ENCODE measurements at regions not wholly inside any gene's neighbourhood (a gene's known extent, or its start where the extent isn't known, plus 50 kb on each side); places are given as distances from the start of the nearest gene placed in this dataset.

- Histone ChIP-seq H3K4me1 (no peaks in the 10 kb centered on the region), H3K9me3 (no peaks in the 10 kb centered on the region), H3K4me3 (no peak overlapping the region), H3K27me3 (peaks cover 0 to 12% (median 0%) of the 10 kb centered on the region in 4 donors), H3K27ac (replicated peaks in 1 of 4) (no peak overlapping the region), H3K36me3 (no peaks in the 10 kb centered on the region)
- no peak for TF ChIP-seq EP300 (IDR thresholded peaks at IDR 0.05)
- no peak for TF ChIP-seq POLR2AphosphoS5 (IDR thresholded peaks at IDR 0.05)
- WGBS: 51% methylated on average over 4 of the region's 4 CpGs
- intact Hi-C loops (cut with DNase I): no loop called here
- DNase-seq (ENCODE audit: extremely low spot score): no peak
Measured at GRCh38 chr7:94054130-94054529, 50.0 kb upstream of the BET1 start.

- intact Hi-C loops (cut with DNase I): no loop called here
- Histone ChIP-seq H3K36me3 (no peaks in the 10 kb centered on the region), H3K4me3 (no peak overlapping the region), H3K27ac (replicated peaks in 1 of 4) (no peak overlapping the region), H3K4me1 (no peaks in the 10 kb centered on the region), H3K27me3 (peaks cover 0 to 12% (median 0%) of the 10 kb centered on the region in 4 donors), H3K9me3 (no peaks in the 10 kb centered on the region)
- TF ChIP-seq POLR2A (IDR thresholded peaks at IDR 0.05; ENCODE audit: low read depth) (no peak), POLR2AphosphoS5 (IDR thresholded peaks at IDR 0.05) (no peak), EP300 (IDR thresholded peaks at IDR 0.05) (no peak), CTCF (IDR thresholded peaks at IDR 0.05) (no peak)
- no peak for DNase-seq (ENCODE audit: extremely low spot score)
Measured at GRCh38 chr7:94055963-94056362, 51.8 kb upstream of the BET1 start.

- Histone ChIP-seq H3K27ac (replicated peaks in 1 of 4) (no peak overlapping the region), H3K4me3 (no peak overlapping the region), H3K36me3 (no peaks in the 10 kb centered on the region), H3K9me3 (no peaks in the 10 kb centered on the region), H3K4me1 (no peaks in the 10 kb centered on the region), H3K27me3 (peaks cover 0 to 9% (median 0%) of the 10 kb centered on the region in 4 donors)
- intact Hi-C loops (cut with DNase I): no loop called here
- 36% methylated on average over 3 of the region's 3 CpGs for WGBS
- no peak for DNase-seq (ENCODE audit: extremely low spot score)
- no peak for TF ChIP-seq EP300 (IDR thresholded peaks at IDR 0.05)
- TF ChIP-seq POLR2A (IDR thresholded peaks at IDR 0.05; ENCODE audit: low read depth): no peak
- TF ChIP-seq CTCF (IDR thresholded peaks at IDR 0.05): no peak
- no peak for TF ChIP-seq POLR2AphosphoS5 (IDR thresholded peaks at IDR 0.05)
Measured at GRCh38 chr7:94056796-94057207, 52.6 kb upstream of the BET1 start.

- no peaks in the 10 kb centered on the region for H3K36me3 ChIP-seq
- H3K27ac ChIP-seq (replicated peaks in 1 of 4): no peak overlapping the region
- H3K4me1 ChIP-seq: no peaks in the 10 kb centered on the region
- H3K4me3 ChIP-seq: no peak overlapping the region
- peaks cover 0 to 9% (median 0%) of the 10 kb centered on the region in 4 donors for H3K27me3 ChIP-seq
- WGBS: 89% methylated on average over 4 of the region's 4 CpGs
- H3K9me3 ChIP-seq: no peaks in the 10 kb centered on the region
- intact Hi-C loops (cut with DNase I): no loop called here
- TF ChIP-seq CTCF (IDR thresholded peaks at IDR 0.05) (no peak), POLR2A (IDR thresholded peaks at IDR 0.05; ENCODE audit: low read depth) (no peak), POLR2AphosphoS5 (IDR thresholded peaks at IDR 0.05) (no peak), EP300 (IDR thresholded peaks at IDR 0.05) (no peak)
- no peak for DNase-seq (ENCODE audit: extremely low spot score)
Measured at GRCh38 chr7:94057955-94058354, 53.8 kb upstream of the BET1 start.

GRCh38 chr7:94059746-94060145 is 55.6 kb upstream of the BET1 start:
- Histone ChIP-seq H3K27me3 (peaks cover 0 to 9% (median 0%) of the 10 kb centered on the region in 4 donors), H3K4me3 (no peak overlapping the region), H3K9me3 (no peaks in the 10 kb centered on the region), H3K27ac (replicated peaks in 1 of 4) (no peak overlapping the region), H3K4me1 (no peaks in the 10 kb centered on the region), H3K36me3 (no peaks in the 10 kb centered on the region)
- TF ChIP-seq CTCF (IDR thresholded peaks at IDR 0.05): no peak
- TF ChIP-seq POLR2AphosphoS5 (IDR thresholded peaks at IDR 0.05): no peak
- TF ChIP-seq POLR2A (IDR thresholded peaks at IDR 0.05; ENCODE audit: low read depth): no peak
- no peak for TF ChIP-seq EP300 (IDR thresholded peaks at IDR 0.05)
- DNase-seq (ENCODE audit: extremely low spot score): no peak
- 73% methylated on average over 5 of the region's 5 CpGs for WGBS
- intact Hi-C loops (cut with DNase I): no loop called here
